H1 (cell line): ENCODE measurements at regions not wholly inside any gene's neighbourhood (a gene's known extent, or its start where the extent isn't known, plus 50 kb on each side); places are given as distances from the start of the nearest gene placed in this dataset.

Source experiments
- RNF2 ChIP-seq: fragments of 200-900, 300-1000 bp; sonication (generic); IDR thresholded peaks from 2 replicates; pipeline ENCODE4 v1.7.1; 2016; ENCODE audit warnings: borderline replicate concordance, low read depth, mild to moderate bottlenecking, antibody characterized with exemption, low read length; ENCODE audit not compliant: poor library complexity, severe bottlenecking; ENCODE audit errors: missing control alignments

DNA sequence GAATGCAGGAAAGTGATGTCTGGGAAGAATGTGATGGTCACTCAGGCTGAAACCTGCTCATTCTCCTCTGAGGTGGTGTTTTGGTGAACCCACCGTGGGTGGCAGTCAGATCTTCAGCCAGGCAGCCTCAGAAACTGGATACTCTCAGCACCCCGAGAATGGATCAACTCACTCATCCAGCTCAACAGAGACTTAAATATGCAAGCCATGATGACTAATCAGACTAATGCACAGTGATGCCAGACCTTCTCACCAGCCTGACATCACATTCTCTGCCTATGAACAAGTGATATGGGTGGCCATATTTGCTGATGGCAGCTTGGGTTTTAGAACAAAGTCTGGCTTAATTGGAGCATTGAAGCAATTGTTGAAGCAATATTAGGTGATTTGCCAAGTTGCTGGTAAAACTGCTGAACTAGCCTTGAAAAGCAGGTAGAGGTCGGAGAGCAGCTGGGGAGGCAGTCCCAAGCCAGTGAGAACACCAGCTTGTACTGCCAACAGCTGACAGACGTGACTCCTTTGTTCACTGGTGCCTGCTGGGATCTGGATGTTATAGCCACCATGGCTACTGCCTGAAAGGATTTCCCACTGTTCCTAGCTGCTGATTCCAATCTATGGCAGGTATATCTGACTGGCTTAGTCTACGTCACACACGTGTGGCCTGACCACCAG lies 608.1 kb downstream of the MID1IP1 start (continued):
- TF ChIP-seq RNF2 = no peak
- TF ChIP-seq, all 59 proteins: peak for 0
